Activated T-cell treated with anti-CD3 and anti-CD28 coated beads, Interleukin-2, amount 50 U/mL, for 72 hours (primary cell): ENCODE measurements at regions not wholly inside any gene's neighbourhood (a gene's known extent, or its start where the extent isn't known, plus 50 kb on each side); places are given as distances from the start of the nearest gene placed in this dataset.

Source experiments
- ATAC-seq, 2 donors: fragments of 150-1000 bp; cut with Tn5 transposase; replicated peaks in 1 of 2; 2 replicates each; pipeline ENCODE4 v1.10.0; 2021; ENCODE audit warnings: moderate library complexity in 2 of 2, mild to moderate bottlenecking in 1 of 2
- DNase-seq, 2 donors: peaks; one replicate each; pipeline ENCODE4 v3.0.0; 2021 to 2022; ENCODE audit warnings: mixed read lengths in 1 of 2
- H3K27ac Mint-ChIP-seq: one replicate; pipeline ENCODE4 v1.8.0; 2022; ENCODE audit warnings: mild to moderate bottlenecking, moderate library complexity, mixed read lengths
- H3K27me3 Mint-ChIP-seq: one replicate; pipeline ENCODE4 v1.8.0; 2022; ENCODE audit warnings: low read depth, mixed read lengths
- H3K36me3 Mint-ChIP-seq, 2 donors: one replicate each; pipeline ENCODE4 v1.8.0; 2022; ENCODE audit warnings: mixed read lengths in 2 of 2, mild to moderate bottlenecking in 1 of 2; ENCODE audit not compliant: insufficient read depth in 2 of 2
- H3K4me1 Mint-ChIP-seq: one replicate; pipeline ENCODE4 v1.8.0; 2022; ENCODE audit warnings: low read depth, mixed read lengths
- H3K4me3 Mint-ChIP-seq, 2 donors: one replicate each; pipeline ENCODE4 v1.8.0; 2022; ENCODE audit warnings: mild to moderate bottlenecking in 2 of 2, mixed read lengths in 2 of 2, moderate library complexity in 2 of 2
- H3K9me3 Mint-ChIP-seq, 2 donors: one replicate each; pipeline ENCODE4 v1.8.0; 2022; ENCODE audit warnings: mixed read lengths in 2 of 2

DNA sequence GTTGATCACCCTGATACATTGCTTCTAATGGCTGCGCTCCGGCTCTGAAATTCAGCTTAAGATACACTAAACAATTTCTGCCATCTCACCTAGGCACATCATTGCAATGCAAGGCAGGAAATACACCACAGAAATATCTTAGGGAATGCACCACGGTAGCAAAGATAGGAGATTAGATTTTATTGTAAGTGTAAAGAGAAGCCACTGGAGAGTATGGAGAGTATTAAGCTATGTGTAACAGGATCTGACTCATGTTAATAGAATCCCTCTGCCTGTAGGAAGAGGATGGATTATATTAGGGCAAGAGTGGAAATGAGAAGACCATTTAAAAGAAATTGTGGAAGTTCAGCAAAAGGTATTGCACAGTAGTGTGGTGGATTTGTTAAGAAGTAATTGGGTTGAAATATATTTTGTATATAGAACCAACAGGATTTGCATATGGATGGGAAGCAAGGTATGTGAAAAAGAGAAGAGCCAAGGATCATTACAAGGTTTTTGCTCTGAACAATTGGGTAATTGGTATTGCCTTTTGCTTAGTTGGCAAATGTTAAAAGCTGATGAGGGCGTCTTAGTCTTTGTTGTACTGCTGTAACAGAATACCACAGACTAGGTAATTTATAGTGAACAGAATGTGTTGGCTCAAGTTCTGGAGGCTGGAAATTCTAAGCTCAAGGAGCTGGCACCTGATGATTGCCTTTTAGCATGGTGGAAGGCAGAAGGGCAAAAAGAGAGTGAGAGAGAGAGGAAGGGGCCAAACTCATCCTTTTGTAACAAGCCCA lies 636.1 kb downstream of the PSAT1 start:
- Mint-ChIP-seq H3K27ac (no peak overlapping the region), H3K27me3 (no peaks in the 10 kb centered on the region), H3K4me3 (no peak overlapping the region), H3K36me3 (no peaks in the 10 kb centered on the region), H3K4me1 (no peaks in the 10 kb centered on the region), H3K9me3 (peaks cover 0 to 1% of the 10 kb centered on the region in 2 donors)
- no peak for ATAC-seq
- no peak for DNase-seq

DNA sequence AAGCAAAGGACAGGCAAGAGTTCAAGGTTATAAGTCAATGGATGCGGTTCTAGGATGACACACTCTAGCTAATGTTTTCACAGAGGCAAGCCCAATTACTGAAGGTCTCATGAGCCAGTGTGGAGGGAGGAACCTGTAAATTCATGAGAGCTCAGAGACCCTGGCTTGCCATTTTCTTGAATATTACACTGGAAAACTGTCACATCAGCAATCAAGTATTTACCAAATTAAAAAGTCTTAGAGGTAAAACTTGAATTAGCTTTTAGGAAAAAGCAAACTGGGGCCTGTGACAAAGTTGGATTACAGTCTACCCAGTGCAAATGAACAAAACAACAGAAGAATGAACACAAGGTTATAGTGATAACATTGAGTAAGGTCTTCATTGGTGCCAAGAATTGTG lies 636.9 kb upstream of the TLE4 start:
- Mint-ChIP-seq H3K36me3 (no peaks in the 10 kb centered on the region), H3K9me3 (peaks cover 1 to 2% of the 10 kb centered on the region in 2 donors), H3K4me3 (no peak overlapping the region), H3K27me3 (no peaks in the 10 kb centered on the region), H3K4me1 (no peaks in the 10 kb centered on the region), H3K27ac (no peak overlapping the region)
- no peak for DNase-seq
- no peak for ATAC-seq

DNA sequence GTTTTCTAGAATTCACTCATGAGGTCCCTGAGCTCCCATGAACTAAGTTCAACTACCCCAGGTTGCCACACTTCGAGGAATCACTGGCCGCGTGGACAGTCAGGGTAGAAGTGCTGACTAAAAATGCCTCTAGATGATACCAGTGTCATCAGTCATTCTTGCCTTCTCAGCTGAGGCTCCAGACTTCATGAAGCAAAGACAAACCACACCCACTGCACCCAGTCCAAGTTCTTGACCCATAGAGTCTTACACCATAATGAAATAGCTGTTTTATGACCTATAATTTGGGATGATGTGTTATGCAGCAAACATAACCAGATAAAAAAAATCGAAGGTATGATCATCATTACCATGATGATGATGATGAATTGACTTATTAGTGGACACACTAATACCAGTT lies 632.9 kb upstream of the TLE4 start:
- Mint-ChIP-seq H3K4me1 (no peaks in the 10 kb centered on the region), H3K9me3 (peaks cover 1 to 2% of the 10 kb centered on the region in 2 donors), H3K27ac (no peak overlapping the region), H3K4me3 (no peak overlapping the region), H3K27me3 (no peaks in the 10 kb centered on the region), H3K36me3 (no peaks in the 10 kb centered on the region)
- ATAC-seq (no peak), DNase-seq (no peak)

DNA sequence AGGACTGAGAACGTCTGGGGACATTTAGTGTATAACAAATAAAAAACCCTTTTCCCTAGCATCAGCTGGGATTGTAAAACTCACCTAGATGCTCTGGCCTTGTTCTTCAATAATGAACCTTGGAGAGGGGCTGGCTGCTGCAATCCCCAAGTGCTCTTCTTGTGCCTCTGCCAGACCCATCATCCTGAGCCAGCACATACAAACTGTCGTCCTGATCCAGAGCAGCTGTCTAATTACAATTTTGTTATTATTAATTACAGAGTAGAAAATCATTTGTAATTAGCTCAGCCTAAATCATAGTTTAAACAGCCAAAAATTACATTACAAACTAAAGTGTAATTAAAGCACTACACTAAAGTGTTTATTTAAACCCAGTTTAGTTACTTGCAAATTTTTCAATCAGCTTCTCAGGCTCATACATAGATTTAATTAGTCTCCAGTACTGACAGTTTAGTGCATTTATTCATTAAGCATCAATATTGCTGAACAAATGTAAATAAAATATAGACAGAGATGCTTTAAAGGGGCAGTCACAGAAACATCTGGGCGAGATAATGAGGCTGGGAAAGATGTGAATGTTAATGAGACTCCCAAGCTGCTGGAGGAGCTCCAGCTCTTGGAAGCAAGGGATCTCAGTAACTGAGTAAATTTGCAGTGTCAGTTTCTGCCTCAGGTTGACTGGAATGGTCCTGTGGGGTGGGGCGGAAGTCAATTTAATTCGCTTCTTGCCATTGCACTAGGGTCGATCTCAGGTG lies 632.3 kb upstream of the TLE4 start:
- H3K27me3 Mint-ChIP-seq: no peaks in the 10 kb centered on the region
- no peaks in the 10 kb centered on the region for H3K4me1 Mint-ChIP-seq
- DNase-seq (no peak), ATAC-seq (no peak)
- no peaks in the 10 kb centered on the region for H3K36me3 Mint-ChIP-seq
- no peak overlapping the region for H3K4me3 Mint-ChIP-seq
- H3K27ac Mint-ChIP-seq: no peak overlapping the region
- peaks cover 1 to 7% of the 10 kb centered on the region in 2 donors for H3K9me3 Mint-ChIP-seq

DNA sequence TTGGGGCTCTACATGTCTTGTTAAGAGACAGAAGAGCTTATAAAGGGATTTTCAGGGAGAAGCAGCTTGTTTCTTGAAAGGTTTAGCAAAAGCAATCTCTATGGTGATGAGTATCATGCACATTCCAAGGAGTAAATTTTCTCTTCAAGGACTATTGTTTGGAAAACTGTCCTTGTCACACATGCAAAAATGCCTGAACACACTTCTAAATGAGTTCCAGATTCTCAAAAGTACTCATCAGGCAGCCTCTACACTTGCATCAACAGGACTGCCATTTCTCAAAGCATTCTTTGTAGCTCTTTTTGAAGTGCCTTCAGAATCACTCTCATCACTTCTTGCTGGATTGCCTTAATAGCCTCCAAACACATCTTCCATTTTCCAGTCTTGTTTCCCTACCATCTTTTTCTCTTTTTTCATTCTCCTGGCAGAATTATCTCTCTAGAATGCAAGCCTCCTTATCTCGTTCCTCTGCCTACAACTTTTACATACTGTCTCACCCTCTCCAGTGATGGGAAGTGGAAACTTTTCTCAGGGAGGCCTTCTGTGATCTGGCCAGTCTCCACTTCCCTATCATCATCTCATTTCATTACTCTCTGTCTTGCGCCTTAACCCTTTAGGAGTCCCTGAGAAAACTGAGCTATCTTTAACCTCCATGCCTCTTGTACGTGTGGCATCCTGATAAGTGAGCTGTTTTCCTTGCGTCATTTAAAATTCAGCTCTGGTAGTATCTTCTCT lies 631.5 kb upstream of the TLE4 start:
- Mint-ChIP-seq H3K27me3 (no peaks in the 10 kb centered on the region), H3K9me3 (peaks cover 3 to 7% of the 10 kb centered on the region in 2 donors), H3K4me1 (no peaks in the 10 kb centered on the region), H3K27ac (no peak overlapping the region), H3K36me3 (no peaks in the 10 kb centered on the region), H3K4me3 (no peak overlapping the region)
- ATAC-seq (no peak), DNase-seq (no peak)

DNA sequence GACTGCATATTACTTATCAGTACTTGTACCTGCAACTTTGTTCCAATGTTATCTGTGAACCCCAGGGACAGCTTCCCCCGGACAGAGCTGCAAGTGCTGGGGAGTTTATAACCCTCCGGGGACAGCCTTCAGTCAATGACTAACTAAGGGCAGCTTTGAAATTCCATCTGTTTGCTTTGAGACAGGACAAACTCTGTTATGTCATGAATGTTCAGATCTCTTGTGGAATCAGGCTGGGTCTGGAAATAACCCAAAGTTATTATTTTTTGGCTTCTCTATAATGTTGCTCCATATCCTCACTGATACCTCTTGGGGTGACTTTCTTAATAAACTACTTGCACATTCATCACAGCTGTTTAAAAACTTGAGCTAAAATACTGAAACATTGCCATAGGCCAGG lies 617.5 kb upstream of the TLE4 start:
- DNase-seq (no peak), ATAC-seq (no peak)
- Mint-ChIP-seq H3K4me1 (no peaks in the 10 kb centered on the region), H3K27ac (no peak overlapping the region), H3K36me3 (peaks cover 0 to under 1% of the 10 kb centered on the region in 2 donors), H3K4me3 (no peak overlapping the region), H3K27me3 (no peaks in the 10 kb centered on the region), H3K9me3 (peaks cover 2 to 3% of the 10 kb centered on the region in 2 donors)

DNA sequence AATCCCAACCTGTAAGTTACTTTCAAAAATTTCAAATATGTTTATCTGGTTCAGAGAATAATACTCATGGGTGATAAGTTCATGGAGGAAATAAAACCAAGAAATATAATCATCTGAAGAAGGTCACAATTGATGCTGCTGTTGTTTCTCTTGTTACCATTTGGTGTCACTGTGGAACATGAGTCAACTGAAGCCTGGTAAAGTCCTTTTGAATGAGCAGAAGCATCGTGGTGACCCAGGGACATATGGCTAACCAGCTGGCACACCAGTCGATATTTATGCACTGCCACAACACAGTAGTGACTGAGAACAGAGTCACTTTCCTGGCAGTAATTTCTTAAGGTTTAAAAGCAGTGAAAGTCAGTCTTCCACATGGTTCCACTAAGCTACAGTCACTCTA lies 612.9 kb upstream of the TLE4 start:
- Mint-ChIP-seq H3K9me3 (peaks cover 0 to 3% of the 10 kb centered on the region in 2 donors), H3K4me1 (no peaks in the 10 kb centered on the region), H3K27ac (no peak overlapping the region), H3K36me3 (peaks cover 0 to 2% of the 10 kb centered on the region in 2 donors), H3K4me3 (no peak overlapping the region), H3K27me3 (no peaks in the 10 kb centered on the region)
- no peak for ATAC-seq
- no peak for DNase-seq

DNA sequence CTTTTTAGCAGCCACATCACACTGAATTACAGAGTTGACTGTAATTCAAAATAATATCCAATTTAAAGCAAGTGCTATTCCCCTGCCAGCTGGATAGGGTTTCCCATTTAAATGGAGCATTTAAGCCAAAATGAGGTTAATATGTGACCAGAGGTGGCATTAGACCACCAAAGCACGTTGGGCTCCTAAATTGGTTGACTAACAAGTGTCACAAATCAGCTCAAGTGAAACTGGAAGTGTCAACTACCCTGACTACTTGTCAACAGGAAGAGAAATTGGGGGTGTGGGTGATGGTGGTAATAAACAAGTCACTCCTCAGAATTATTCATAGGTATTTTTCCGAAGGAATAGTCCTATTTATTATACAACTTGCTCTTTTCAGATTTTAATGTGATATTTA lies 609.6 kb upstream of the TLE4 start:
- DNase-seq: no peak
- Mint-ChIP-seq H3K27me3 (no peaks in the 10 kb centered on the region), H3K36me3 (peaks cover 0 to 2% of the 10 kb centered on the region in 2 donors), H3K27ac (no peak overlapping the region), H3K4me3 (no peak overlapping the region), H3K9me3 (peaks cover 0 to 4% of the 10 kb centered on the region in 2 donors), H3K4me1 (no peaks in the 10 kb centered on the region)
- no peak for ATAC-seq

DNA sequence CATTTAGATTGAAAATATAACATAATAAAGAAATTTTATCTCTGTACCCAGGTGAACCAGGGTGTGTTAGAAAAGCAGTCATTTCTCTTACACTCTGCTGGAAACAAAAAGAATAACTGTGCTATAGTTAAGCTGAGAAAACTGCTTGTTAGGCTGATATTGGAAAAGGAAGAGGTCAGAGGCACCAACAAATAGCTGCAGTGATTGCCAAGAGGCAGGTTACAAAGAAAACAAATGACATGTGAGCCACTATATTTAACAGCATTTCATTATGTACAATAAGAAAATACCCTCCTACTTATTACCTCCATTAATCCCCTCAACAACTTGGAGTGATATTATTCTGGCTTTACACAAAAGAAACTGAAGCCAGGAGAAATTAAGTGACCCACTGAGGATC lies 607.9 kb upstream of the TLE4 start:
- DNase-seq: no peak
- Mint-ChIP-seq H3K4me3 (no peak overlapping the region), H3K27ac (no peak overlapping the region), H3K36me3 (peaks cover 0 to 2% of the 10 kb centered on the region in 2 donors), H3K27me3 (no peaks in the 10 kb centered on the region), H3K4me1 (no peaks in the 10 kb centered on the region), H3K9me3 (peaks cover 0 to 4% of the 10 kb centered on the region in 2 donors)
- ATAC-seq: no peak

DNA sequence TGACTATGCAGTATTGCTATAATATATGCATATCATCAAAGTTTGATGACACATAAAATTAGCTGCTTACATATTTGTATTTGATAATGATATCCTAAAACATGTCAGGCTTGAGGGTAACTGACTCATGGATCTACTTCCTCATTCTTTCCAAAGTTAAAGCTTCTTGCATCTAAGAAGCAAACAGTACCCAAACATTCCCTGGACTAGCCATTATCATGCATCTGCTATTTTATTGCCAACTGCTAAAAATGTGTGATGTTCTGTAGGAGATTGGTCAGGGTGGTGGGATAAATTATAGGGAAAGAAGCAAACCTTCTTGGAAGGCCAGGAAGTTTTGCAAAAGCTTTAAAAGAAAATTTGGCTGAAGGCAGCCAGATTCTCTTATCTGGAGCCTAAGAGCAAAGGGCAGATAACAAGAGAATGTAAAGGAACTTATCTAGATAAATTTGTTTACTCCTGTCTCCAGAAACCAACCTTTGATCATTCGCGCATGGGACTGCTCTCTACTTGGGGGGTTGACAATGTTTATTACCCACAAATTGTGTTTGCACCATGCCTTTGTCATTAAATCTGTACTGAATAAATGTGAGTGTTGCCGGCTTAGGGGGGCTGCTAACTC lies 604.1 kb upstream of the TLE4 start:
- Mint-ChIP-seq H3K27me3 (no peaks in the 10 kb centered on the region), H3K9me3 (peaks cover 0 to 3% of the 10 kb centered on the region in 2 donors), H3K4me1 (no peaks in the 10 kb centered on the region), H3K36me3 (no peaks in the 10 kb centered on the region), H3K4me3 (no peak overlapping the region), H3K27ac (no peak overlapping the region)
- DNase-seq: no peak
- ATAC-seq: no peak

DNA sequence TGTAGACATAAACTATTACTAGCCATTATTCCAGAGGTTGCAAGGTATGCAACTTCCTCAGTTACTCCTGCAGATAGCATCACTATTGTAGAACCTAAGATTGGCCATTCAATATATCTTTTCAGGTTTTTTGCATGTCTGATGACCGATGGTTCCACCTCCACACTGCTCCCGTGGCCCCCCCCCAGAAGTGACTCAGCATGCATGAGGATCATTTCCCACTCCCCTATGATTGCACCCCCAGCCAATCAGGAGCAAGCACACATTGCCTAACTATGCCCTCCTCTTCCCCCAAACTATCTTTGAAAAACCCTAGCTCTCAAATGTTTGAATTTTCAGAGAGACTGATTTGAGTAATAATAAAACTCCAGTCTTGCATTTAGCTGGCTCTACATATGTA lies 601.4 kb upstream of the TLE4 start:
- Mint-ChIP-seq H3K27ac (no peak overlapping the region), H3K27me3 (no peaks in the 10 kb centered on the region)
- DNase-seq: no peak

DNA sequence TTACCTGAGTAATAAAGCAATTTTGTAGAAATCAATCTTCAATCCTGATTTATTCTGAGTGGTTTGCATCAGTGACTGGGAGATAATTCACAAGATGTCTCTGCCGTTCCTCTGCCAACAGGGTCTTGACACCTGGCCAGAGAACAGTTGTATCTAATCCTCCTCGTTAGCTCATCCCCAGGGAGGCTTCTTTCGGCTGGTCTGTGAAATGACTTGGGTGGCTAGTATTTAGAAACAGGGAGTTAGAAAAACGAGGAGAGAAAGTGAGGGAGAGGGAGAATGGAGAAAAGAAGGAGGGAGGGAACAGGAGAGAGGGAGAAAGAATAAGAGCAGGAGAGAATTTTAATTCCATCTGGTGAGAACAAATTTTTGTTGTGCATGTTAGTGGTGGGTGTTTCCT lies 600.2 kb upstream of the TLE4 start:
- Mint-ChIP-seq H3K36me3 (no peaks in the 10 kb centered on the region), H3K4me1 (no peaks in the 10 kb centered on the region), H3K27me3 (no peaks in the 10 kb centered on the region), H3K27ac (no peak overlapping the region), H3K4me3 (no peak overlapping the region), H3K9me3 (peaks cover 0 to 2% of the 10 kb centered on the region in 2 donors)
- ATAC-seq: no peak
- no peak for DNase-seq

More for the DNA sequence above, 601.4 kb upstream of the TLE4 start:
- Mint-ChIP-seq H3K4me3 (no peak overlapping the region), H3K36me3 (no peaks in the 10 kb centered on the region), H3K4me1 (no peaks in the 10 kb centered on the region), H3K9me3 (peaks cover 0 to 3% of the 10 kb centered on the region in 2 donors)
- ATAC-seq: no peak
